GM13976 (cell line): ENCODE measurements at regions not wholly inside any gene's neighbourhood (a gene's known extent, or its start where the extent isn't known, plus 50 kb on each side); places are given as distances from the start of the nearest gene placed in this dataset.
"Not testable (repeated sequence)": the region's sequence is repeated elsewhere in the genome, so short reads cannot be mapped to it uniquely, and the experiment has no call there.

ENCODE experiments used
- DNase-seq: peaks from one replicate; pipeline ENCODE4 v3.0.0; 2012; ENCODE audit warnings: low spot score
- CTCF ChIP-seq: IDR thresholded peaks from 2 replicates; pipeline ENCODE4 v1.5.1; 2012; ENCODE audit warnings: borderline replicate concordance, mild to moderate bottlenecking; ENCODE audit not compliant: insufficient read depth; ENCODE audit errors: extremely low read depth, missing control alignments, control extremely low read depth
- in situ Hi-C: fragments of 300-500 bp; cut with MboI; formaldehyde crosslinking; loops from one replicate; pipeline ENCODE4 v1.12.0; 2022; ENCODE audit warnings: low sequenced_read_pairs, mixed read lengths, inconsistent platforms; ENCODE audit not compliant: unreplicated experiment

DNA sequence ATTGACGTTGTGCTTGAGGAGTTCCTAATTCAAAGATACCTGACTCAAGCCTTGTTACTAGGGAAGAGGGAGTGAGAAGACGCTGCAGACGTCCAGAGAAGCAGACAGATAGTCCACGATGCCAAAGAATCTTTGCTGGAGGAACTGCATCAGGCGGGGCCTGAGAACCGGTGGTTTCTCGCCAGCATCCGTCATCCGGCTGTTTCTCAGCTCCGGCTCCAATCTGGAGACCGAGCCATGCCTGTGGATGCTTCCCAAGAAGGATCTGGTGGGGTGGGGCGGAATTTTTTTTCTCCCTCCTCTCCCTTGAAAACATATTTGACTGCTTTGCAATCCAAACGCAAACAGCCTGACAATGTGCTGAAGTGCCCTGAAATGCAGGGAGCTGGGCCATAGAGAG is 125.8 kb upstream of the SRSF6 start:
- no peak for TF ChIP-seq CTCF
- DNase-seq, result no peak
- in situ Hi-C loops, result no loop called here

DNA sequence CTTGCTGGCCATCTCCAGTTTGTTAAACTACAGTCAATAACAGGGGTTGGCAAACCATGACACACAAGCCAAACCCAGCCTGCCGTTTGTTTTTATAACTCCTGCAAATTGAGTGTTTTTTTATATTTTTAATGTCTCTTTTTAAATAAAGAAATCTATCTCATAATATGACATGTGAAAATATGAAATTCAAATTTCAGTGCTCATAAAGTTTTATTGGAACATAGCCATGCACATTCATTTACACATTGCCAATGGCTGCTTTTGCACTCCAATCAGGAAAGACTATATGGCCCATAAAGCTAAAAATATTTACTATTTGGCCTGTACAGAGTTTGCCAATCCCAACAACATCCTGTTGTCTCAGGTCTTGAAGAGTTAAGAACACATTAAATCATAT is 129.0 kb upstream of the SRSF6 start:
- TF ChIP-seq CTCF, result no peak
- DNase-seq, result no peak
- in situ Hi-C loops, result no loop called here

DNA sequence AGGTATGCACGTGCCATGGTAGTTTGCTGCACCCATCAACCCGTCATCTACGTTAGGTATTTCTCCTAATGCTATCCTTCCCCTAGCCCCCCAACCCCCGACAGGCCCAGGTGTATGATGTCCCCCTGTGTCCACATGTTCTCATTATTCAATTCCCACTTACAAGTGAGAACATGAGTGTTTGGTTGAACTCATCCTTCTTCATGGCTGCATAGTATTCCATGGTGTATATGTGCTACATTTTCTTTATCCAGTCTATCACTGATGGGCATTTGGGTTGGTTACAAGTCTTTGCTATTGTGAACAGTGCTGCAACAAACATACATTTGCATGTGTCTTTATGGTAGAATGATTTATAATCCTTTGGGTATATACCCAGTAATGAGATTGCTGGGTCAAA is 130.5 kb upstream of the SRSF6 start:
- DNase-seq, in situ Hi-C loops: not testable (repeated sequence)

DNA sequence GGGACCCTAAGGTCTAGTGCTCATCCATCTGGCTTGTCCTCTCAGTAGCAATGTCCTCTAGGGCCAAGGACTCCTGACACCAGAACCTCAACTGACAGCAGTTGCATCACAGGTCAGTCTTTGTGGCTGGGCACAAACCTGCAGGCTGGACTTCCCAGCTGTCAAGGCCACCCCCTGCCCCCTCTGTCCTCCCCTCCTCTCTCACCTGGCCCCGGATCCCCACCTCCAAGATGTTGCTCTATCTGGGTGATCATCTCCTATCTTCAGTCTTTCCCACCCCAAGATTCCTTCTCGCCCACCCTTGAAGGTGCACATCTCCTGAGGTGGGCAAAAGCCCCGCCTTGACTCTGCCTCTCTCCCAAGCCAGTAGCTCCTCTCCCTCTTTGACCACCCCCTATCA is 131.8 kb upstream of the SRSF6 start:
- no peak for DNase-seq
- TF ChIP-seq CTCF, result no peak
- in situ Hi-C loops, result no loop called here

DNA sequence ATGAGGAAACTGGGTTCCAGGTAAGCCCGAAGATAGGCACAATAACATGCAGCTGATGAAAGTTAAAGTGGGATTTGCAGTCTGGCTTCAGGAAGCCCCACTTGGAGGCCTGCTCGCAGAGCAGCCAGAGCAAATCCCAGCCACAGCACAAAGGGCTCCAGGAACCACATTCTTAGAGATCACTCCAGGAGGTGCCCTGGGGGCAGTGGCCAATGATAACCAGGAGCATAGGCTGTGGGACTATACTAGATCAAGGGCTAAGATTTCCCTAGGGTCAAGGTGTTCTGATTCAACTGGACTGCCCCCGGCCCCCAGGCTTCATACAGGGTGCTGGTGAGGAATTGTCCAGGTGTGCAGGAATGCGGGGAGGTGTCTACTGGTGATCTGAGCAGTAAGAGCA is 133.9 kb upstream of the PTPRT start:
- no peak for TF ChIP-seq CTCF
- in situ Hi-C loops, result no loop called here
- no peak for DNase-seq

DNA sequence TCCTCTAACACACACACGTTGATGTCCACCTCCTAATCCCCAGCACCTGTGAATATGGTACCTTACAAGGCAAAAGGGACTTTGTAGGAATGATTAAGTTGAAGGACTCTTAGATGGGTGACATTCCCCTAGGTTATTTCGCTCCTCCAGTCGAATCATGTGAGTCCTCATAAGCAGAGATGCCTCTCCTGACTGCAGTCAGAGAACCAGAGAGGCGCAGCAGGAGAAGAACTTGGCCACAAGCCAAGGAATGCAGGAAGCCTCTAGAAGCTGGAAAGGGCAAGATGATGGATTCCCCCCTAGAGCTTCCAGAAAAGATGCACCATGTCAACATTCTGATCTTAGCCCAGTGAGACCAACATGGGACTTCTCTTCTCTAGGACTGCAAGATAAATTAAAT is 133.1 kb upstream of the PTPRT start:
- in situ Hi-C loops, result no loop called here
- no peak for DNase-seq
- no peak for TF ChIP-seq CTCF

GRCh38 chr20:43320536-43320935 is 130.8 kb upstream of the PTPRT start:
- in situ Hi-C loops, result no loop called here
- no peak for DNase-seq
- TF ChIP-seq CTCF, result no peak
